HCT116 (cell line): ENCODE measurements at regions not wholly inside any gene's neighbourhood (a gene's known extent, or its start where the extent isn't known, plus 50 kb on each side); places are given as distances from the start of the nearest gene placed in this dataset.

Experiments used
- ATAC-seq: fragments of 200-7000 bp; cut with Tn5 transposase; 2 replicates; pipeline ENCODE4 v1.9.1; 2020; ENCODE audit warnings: mild to moderate bottlenecking, moderate library complexity
- BruUV-seq: library from RNA; stranded (reverse); fragments of 400-500 nt; replicated peaks from 2 replicates; lab custom pipeline; 2021; lab: Mats Ljungman, UMichigan
- CTCF ChIA-PET: fragments of 300-600 bp; sonication (Branson Sonifier 250); formaldehyde crosslinking; loops from one replicate; lab custom pipeline; 2021; ENCODE audit warnings: antibody characterized with exemption; lab: Charles Lee
- POLR2A ChIA-PET: fragments of 300-600, 350-600 bp; sonication (Branson Sonifier 250); formaldehyde crosslinking; loops from one replicate; lab custom pipeline; 2021; ENCODE audit warnings: antibody characterized with exemption; lab: Charles Lee
- RAD21 ChIA-PET, 2 experiments: fragments of 300-600 bp; sonication (Branson Sonifier 250); formaldehyde crosslinking; loops; one replicate each; lab custom pipeline; 2023; ENCODE audit warnings: low total read pairs in 2 of 2; ENCODE audit not compliant: uncharacterized antibody in 2 of 2, unreplicated experiment in 2 of 2, low non-redundant PET in 1 of 2; lab: Charles Lee
- DNase-seq: peaks from one replicate; pipeline ENCODE4 v3.0.0-alpha.2; 2010; ENCODE audit warnings: low read depth, low spot score
- H2AFZ ChIP-seq: fragments of 200-600 bp; shearing (Covaris generic), sonication (generic); 2 replicates; pipeline ENCODE4 v1.6.1; 2017; ENCODE audit warnings: low read depth, mixed run types, mixed read lengths, antibody characterized with exemption, low read length; ENCODE audit not compliant: poor library complexity, severe bottlenecking
- H3K27ac ChIP-seq: 2 replicates; pipeline ENCODE4 v1.5.1; 2012; ENCODE audit warnings: low read depth, low read length
- H3K27me3 ChIP-seq: fragments of 200-600 bp; sonication (generic); 2 replicates; pipeline ENCODE4 v1.6.1; 2016; ENCODE audit warnings: mixed run types, low read length, mixed read lengths; ENCODE audit not compliant: insufficient read depth
- H3K36me3 ChIP-seq, 2 experiments: fragments of 200-500 bp in 1 of 2; fragments of 200-600 bp in 1 of 2; sonication (Bioruptor generic) in 1 of 2; sonication (generic) in 1 of 2; 2 replicates each; pipeline versions ENCODE4 v1.5.1 to v1.6.1; 2014 to 2016; ENCODE audit warnings: low read length in 2 of 2, inconsistent platforms in 1 of 2, mixed read lengths in 1 of 2, mixed run types in 1 of 2; ENCODE audit not compliant: insufficient read depth in 2 of 2, control insufficient read depth in 1 of 2
- H3K4me1 ChIP-seq, 2 experiments: fragments of 200-600 bp in 1 of 2; sonication (generic) in 1 of 2; 2 replicates each; pipeline versions ENCODE4 v1.5.1 to v1.6.1; 2012 to 2017; ENCODE audit warnings: low read length in 2 of 2, inconsistent platforms in 1 of 2, mild to moderate bottlenecking in 1 of 2, mixed read lengths in 1 of 2, mixed run types in 1 of 2, moderate library complexity in 1 of 2; ENCODE audit not compliant: insufficient read depth in 2 of 2, control insufficient read depth in 1 of 2
- H3K4me2 ChIP-seq: fragments of 200-600 bp; sonication (generic); 2 replicates; pipeline ENCODE4 v1.6.1; 2017; ENCODE audit warnings: mixed run types, low read length, mixed read lengths
- H3K4me3 ChIP-seq, 2 experiments: fragments of 200-600 bp in 1 of 2; sonication (generic) in 1 of 2; replicated peaks in 1 of 2; 2 replicates each; pipeline ENCODE4 v1.5.1; 2011 to 2016; ENCODE audit warnings: low read length in 2 of 2, control low read depth in 1 of 2, low read depth in 1 of 2, mild to moderate bottlenecking in 1 of 2, mixed read lengths in 1 of 2, mixed run types in 1 of 2
- H3K79me2 ChIP-seq: fragments of 200-600 bp; sonication (generic); 2 replicates; pipeline ENCODE4 v1.6.1; 2017; ENCODE audit warnings: mild to moderate bottlenecking, mixed run types, low read length, moderate library complexity, mixed read lengths; ENCODE audit not compliant: insufficient read depth
- H3K9ac ChIP-seq: fragments of 200-600 bp; sonication (generic); 2 replicates; pipeline ENCODE4 v1.6.1; 2016; ENCODE audit warnings: low read length, mixed read lengths
- H3K9me2 ChIP-seq: fragments of 200-600 bp; sonication (generic), shearing (Covaris generic); 2 replicates; pipeline ENCODE4 v1.6.1; 2017; ENCODE audit warnings: mixed run types, mild to moderate bottlenecking, moderate library complexity; ENCODE audit not compliant: insufficient read depth
- H3K9me3 ChIP-seq, 2 experiments: fragments of 200-500 bp in 1 of 2; fragments of 200-600 bp in 1 of 2; sonication (Bioruptor generic) in 1 of 2; sonication (generic) in 1 of 2; 2 replicates each; pipeline ENCODE4 v1.6.1; 2014 to 2017; ENCODE audit warnings: low read length in 2 of 2, mixed read lengths in 2 of 2, inconsistent platforms in 1 of 2, low read depth in 1 of 2, mild to moderate bottlenecking in 1 of 2, mixed run types in 1 of 2, moderate library complexity in 1 of 2; ENCODE audit not compliant: control insufficient read depth in 1 of 2, insufficient read depth in 1 of 2
- H4K20me1 ChIP-seq: fragments of 200-600 bp; sonication (generic), shearing (Covaris generic); 2 replicates; pipeline ENCODE4 v1.6.1; 2017; ENCODE audit warnings: mixed run types, mild to moderate bottlenecking, moderate library complexity; ENCODE audit not compliant: insufficient read depth
- CBX3 ChIP-seq: IDR thresholded peaks from 2 replicates; pipeline ENCODE4 v1.6.1; 2012; ENCODE audit warnings: low read depth
- CEBPB ChIP-seq: IDR thresholded peaks from 2 replicates; pipeline ENCODE4 v1.6.1; 2012; ENCODE audit warnings: low read depth
- EZH2 ChIP-seq: fragments of 200-600 bp; sonication (generic); IDR thresholded peaks from 2 replicates; pipeline ENCODE4 v1.6.1; 2017; ENCODE audit warnings: antibody characterized with exemption, mixed run types
- EZH2phosphoT487 ChIP-seq: fragments of 200-600 bp; IDR thresholded peaks from 2 replicates; pipeline ENCODE4 v1.6.1; 2018; ENCODE audit warnings: antibody characterized with exemption, borderline replicate concordance
- JUND ChIP-seq: IDR thresholded peaks from 2 replicates; pipeline ENCODE4 v1.6.1; 2012
- POLR2AphosphoS5 ChIP-seq: IDR thresholded peaks from 2 replicates; pipeline ENCODE4 v1.6.1; 2011; ENCODE audit warnings: mild to moderate bottlenecking, low read depth, low read length, moderate library complexity
- RAD21 ChIP-seq: IDR thresholded peaks from 2 replicates; pipeline ENCODE4 v1.6.1; 2012; ENCODE audit warnings: low read depth, mild to moderate bottlenecking
- REST ChIP-seq: IDR thresholded peaks from 2 replicates; pipeline ENCODE4 v1.6.1; 2012; ENCODE audit warnings: low read depth
- SRF ChIP-seq: IDR thresholded peaks from 2 replicates; pipeline ENCODE4 v1.6.1; 2012; ENCODE audit warnings: low read depth
- TCF7L2 ChIP-seq: IDR thresholded peaks from 2 replicates; pipeline ENCODE4 v1.7.0; 2011; ENCODE audit warnings: borderline replicate concordance, inconsistent platforms; ENCODE audit not compliant: insufficient read depth, insufficient read length; ENCODE audit errors: extremely low read depth
- ZFX ChIP-seq: fragments of 450-650 bp; IDR thresholded peaks from 2 replicates; pipeline ENCODE4 v1.6.1; 2017
- intact Hi-C: fragments of 100-400 bp; cut with micrococcal nuclease; formaldehyde crosslinking; loops from 2 replicates; pipeline ENCODE4 v1.10.0; 2022
- TF ChIP-seq, protein P1 (sequence below): IDR thresholded peaks from 2 replicates; pipeline ENCODE4 v1.6.1; 2012
- TF ChIP-seq, protein P2 (sequence below), 3 experiments: fragments of 200-600 bp in 1 of 3; sonication (generic) in 1 of 3; IDR thresholded peaks in 2 of 3; conservative IDR thresholded peaks in 1 of 3; 2 replicates each; pipeline ENCODE4 v1.5.1; 2012 to 2017; ENCODE audit warnings: low read depth in 2 of 3, low read length in 2 of 3, antibody characterized with exemption in 1 of 3, borderline replicate concordance in 1 of 3, control low read depth in 1 of 3, mild to moderate bottlenecking in 1 of 3, mixed read lengths in 1 of 3, mixed run types in 1 of 3, moderate library complexity in 1 of 3; ENCODE audit not compliant: insufficient read depth in 1 of 3

DNA sequence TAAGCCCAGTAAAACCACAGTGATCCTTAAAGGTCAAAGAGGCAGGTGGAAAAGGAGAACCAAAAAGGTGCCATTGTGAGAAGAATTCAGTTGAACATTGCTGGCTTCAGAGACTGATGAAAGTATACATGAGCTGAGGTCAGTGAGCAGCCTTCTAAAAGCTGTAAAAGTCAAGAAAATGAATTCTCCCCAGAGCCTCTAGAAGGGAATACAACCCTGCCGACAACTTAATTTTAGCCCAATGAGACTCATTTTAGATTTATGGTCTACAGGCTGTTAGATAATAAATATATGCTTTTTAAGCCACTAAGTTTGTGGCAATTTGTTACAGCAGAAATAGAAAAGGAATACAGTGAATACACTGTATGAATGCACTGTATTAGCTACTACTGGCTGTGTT is 911.4 kb downstream of the TRIB2 start:
- Histone ChIP-seq H3K9me2 (no peaks in the 10 kb centered on the region), H3K9ac (no peak overlapping the region), H3K9me3 (peaks cover 4 to 17% of the 10 kb centered on the region in 2 experiments; a peak in 2 of 4 replicates), H3K4me3 (no peak overlapping the region), H2AFZ (no peak overlapping the region), H3K4me1 (no peaks in the 10 kb centered on the region), H3K4me2 (no peak overlapping the region), H3K27ac (no peak overlapping the region), H4K20me1 (no peaks in the 10 kb centered on the region), H3K36me3 (no peaks in the 10 kb centered on the region), H3K79me2 (no peaks in the 10 kb centered on the region), H3K27me3 (no peaks in the 10 kb centered on the region)
- TF ChIP-seq RAD21 (no peak), TCF7L2 (no peak), JUND (no peak), CBX3 (no peak), REST (no peak), CEBPB (no peak), POLR2AphosphoS5 (no peak), EZH2 (no peak), EZH2phosphoT487 (no peak), SRF (no peak), ZFX (no peak)
- TF ChIP-seq, protein P1, sequence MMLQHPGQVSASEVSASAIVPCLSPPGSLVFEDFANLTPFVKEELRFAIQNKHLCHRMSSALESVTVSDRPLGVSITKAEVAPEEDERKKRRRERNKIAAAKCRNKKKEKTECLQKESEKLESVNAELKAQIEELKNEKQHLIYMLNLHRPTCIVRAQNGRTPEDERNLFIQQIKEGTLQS: no peak
- TF ChIP-seq, protein P2, sequence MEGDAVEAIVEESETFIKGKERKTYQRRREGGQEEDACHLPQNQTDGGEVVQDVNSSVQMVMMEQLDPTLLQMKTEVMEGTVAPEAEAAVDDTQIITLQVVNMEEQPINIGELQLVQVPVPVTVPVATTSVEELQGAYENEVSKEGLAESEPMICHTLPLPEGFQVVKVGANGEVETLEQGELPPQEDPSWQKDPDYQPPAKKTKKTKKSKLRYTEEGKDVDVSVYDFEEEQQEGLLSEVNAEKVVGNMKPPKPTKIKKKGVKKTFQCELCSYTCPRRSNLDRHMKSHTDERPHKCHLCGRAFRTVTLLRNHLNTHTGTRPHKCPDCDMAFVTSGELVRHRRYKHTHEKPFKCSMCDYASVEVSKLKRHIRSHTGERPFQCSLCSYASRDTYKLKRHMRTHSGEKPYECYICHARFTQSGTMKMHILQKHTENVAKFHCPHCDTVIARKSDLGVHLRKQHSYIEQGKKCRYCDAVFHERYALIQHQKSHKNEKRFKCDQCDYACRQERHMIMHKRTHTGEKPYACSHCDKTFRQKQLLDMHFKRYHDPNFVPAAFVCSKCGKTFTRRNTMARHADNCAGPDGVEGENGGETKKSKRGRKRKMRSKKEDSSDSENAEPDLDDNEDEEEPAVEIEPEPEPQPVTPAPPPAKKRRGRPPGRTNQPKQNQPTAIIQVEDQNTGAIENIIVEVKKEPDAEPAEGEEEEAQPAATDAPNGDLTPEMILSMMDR (IDR thresholded peaks at IDR 0.05 in 2 of 3, conservative IDR thresholded peaks at IDR 0.05 in 1 of 3; ENCODE audit: borderline replicate concordance in 1 of 3, insufficient read depth in 1 of 3, low read depth in 2 of 3, low read length in 2 of 3): no peak
- ChIA-PET CTCF (no interaction called here), RAD21 (no interaction called here), POLR2A (no interaction called here)
- ATAC-seq (no peak), DNase-seq (no peak)
- intact Hi-C loops: no loop called here
- BruUV-seq: no TSS peak
